NCI-H510A treated with DMSO at 0.1 percent for 48 hours (cell line): ENCODE measurements at regions not wholly inside any gene's neighbourhood (a gene's known extent, or its start where the extent isn't known, plus 50 kb on each side); places are given as distances from the start of the nearest gene placed in this dataset.
A peak's percentile ranks its signal among the peaks of the same experiment; 100 is the strongest.

Source experiments
- DNase-seq: peaks from one replicate; lab custom pipeline; 2025; lab: John Stamatoyannopoulos, UW

- DNase-seq: no peak
Observed at GRCh38 chr6:156513504-156513903, 263.7 kb upstream of the ARID1B start.

DNA sequence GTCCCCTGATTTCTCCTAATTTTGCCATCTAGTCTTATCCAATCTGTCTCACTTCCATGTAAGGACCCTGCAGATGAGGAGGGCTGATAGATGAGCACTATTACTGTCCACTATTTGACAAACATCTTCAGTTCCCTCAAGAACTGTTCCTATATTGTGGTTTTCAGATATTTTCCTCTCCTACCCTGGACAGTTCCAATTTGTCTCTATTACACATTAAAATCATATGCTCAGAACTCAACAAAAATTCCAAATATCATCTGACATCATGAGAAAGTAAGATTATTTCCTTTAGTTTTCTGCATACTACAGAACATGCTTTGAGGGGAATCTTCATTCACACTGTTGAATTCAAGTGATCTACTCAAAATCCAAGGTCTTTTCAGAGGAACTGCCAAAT is 265.6 kb upstream of the ARID1B start:
- DNase-seq: no peak

DNA sequence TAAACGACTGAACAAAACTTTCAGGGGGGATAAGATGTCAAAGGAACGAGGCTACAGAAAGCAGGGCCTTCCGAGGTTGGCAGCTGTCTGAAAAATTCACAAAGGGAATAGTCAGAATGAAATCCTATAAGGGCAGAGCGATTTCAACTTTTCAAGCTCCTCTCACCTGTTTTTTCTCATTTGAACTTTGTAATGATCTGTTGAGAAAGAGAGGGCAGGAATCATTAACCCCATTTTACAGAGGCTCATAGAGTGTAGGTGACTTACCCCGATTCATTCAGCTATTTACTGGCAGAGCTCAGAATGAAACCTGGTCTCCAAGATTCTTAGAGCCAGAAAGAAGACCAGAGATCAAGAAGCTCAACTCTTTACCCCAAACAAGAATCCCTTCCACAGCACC is 266.1 kb upstream of the ARID1B start:
- DNase-seq: no peak

GRCh38 chr6:156510242-156510641 is 266.9 kb upstream of the ARID1B start:
- DNase-seq: no peak

DNA sequence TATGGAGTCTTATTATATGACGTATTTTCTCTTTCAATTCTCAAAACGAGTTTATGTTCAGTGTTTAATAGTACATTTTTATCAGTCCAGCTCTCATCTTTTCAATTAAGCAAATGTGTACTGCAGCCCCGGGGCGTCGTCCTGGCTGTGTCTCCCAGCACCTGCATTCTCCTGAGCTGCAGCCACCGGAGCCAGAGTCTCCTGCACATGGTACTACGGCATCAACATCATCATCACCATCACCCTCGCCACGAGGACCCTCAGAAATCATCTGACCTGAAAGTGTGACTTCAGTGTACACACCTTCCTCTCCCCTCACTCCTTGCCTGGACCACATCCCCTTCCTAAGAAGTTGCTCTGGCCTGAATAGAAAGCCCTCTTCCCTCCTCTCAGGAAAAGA is 267.7 kb upstream of the ARID1B start:
- DNase-seq: no peak

DNA sequence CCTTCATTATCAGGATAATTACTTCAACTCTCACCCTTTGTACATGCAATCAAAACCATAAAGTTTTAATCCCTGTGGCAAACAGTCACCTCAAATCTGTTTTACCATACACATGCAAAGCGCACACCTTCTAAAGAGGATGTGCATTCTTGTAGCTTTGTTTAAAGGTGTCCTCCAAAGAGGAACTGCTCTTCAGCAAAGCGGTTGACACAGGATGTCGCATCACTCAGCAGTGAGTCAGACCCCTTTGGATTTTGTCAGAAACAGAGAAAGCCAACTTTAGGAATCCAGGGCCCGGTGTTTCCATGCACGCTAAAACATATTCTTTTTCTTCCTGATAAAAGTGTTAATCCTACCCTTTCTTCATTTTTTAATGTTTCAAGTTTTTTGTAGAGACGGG is 268.3 kb upstream of the ARID1B start:
- DNase-seq: no peak

GRCh38 chr6:156508126-156508525 is 269.1 kb upstream of the ARID1B start:
- no peak for DNase-seq

GRCh38 chr6:156507656-156508055 is 269.5 kb upstream of the ARID1B start:
- DNase-seq: no peak

GRCh38 chr6:156507106-156507505 is 270.1 kb upstream of the ARID1B start:
- DNase-seq: no peak

DNA sequence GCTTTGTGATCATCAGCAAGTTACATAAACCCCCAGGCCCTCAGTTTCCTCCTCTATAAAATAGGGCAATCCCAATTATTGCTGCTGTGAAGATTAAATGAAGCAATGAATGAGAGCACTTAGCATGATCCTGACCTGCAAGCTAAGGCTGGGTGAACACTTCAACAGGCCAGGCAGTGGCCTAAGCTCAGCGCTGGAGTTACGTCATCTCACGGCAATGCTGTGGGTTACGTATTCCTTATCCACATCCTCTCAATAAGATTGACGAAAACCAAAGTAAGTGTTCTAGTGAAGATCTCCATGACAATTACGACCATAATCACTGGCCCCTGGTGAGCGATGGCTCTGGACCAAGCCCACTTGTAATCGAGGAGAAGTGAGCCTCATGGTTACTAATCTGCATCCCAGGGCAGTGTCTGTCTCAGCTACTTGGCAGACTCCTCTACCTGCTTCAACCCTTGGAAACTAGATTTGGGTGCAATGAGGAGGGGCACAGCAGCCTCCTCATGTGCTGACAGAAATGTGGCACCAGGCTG is 274.1 kb upstream of the ARID1B start:
- no peak for DNase-seq

DNA sequence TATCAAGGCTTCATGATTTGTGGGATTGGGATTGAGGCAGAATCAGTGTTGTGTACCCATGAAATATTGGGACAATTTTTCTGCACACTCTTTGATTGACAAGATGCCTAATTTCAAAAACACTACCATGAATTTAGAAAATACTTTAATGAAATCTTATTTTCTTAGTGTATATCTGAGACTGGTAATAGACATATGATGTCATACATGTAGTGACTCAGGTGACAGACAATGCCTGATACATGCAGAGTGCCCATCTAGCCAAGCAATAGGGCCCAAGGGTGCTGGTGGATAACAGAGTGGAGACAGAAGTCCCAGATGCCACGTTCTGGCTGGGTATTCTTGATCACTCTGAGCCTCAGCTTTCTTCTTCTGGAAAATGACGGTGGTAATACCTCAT is 279.6 kb upstream of the ARID1B start:
- no peak for DNase-seq

GRCh38 chr6:156487877-156488276 is 289.3 kb upstream of the ARID1B start:
- no peak for DNase-seq

- no peak for DNase-seq
Observed at GRCh38 chr6:156485150-156485549, 292.0 kb upstream of the ARID1B start.

DNA sequence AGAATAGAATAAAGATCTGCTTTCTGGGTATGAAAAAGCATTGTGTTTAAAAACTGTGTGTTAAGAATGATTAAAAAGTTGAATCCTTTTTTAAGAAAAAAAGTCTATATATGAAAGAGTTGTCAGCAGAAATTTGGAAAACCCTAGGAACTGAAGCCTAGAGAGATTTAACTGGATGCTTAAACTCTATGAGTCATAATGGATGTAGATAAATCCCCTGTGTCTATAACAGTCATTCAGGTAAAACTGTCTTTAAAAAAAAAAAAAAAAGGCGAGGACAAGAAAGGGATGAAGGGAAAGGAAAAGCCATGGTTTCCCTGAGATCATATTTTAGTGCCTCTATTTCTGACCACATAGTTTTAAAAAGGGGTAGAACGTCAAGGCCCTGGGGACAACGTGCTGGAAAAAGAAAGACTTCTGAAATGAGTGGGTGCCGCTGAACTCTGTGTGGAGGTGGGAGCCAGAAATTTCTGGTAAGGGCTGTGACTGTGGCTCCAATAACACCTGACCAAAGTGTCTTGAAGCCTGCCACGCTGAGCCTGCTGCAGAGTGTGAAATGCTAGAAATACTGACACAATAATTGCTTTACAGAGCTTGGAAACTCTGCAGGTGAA is 302.6 kb upstream of the ARID1B start:
- DNase-seq: no peak

DNA sequence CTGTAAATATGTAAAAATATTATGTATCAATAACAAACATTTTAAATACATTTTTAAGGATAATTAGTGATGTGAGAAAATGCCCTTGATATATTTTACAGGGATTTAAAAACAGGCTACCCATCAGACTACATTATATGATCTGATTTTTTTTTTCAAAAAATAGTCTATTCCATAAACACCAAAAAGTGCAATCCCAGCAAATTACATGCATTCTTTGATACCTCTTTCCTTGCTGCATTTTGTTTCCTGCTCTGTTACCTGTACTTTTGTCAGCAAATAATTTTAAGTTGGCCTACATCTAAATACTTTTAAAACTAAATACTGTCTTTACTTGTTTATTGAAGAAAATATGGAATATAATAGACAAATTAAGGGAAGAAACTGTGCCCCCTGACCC is 306.2 kb upstream of the ARID1B start:
- DNase-seq: no peak

GRCh38 chr6:156464100-156464878 is 312.9 kb upstream of the ARID1B start:
- peak; percentile 50 for DNase-seq

GRCh38 chr6:156461647-156462046 is 315.5 kb upstream of the ARID1B start:
- no peak for DNase-seq

- no peak for DNase-seq
Observed at GRCh38 chr6:156457601-156458000, 319.6 kb upstream of the ARID1B start.

DNA sequence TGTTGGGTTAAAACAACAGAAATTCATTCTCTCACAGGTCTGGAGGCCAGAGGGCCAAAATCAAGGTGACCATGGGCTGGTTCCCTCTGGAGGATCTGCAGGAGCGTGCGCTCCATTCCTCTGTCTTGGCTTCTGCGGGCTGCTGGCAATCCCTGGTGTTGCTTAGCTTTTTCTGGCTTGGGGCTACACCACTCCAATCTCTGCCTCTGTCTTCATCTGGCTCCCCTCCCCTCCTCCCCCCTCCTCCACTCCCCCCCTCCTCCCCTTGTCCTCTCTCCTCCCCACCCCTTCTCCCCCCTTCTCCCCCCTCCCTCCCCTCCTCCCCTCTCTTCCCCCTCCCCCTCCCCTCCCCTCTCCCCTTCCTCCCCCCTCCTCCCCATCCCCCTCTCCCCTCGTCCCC is 321.3 kb upstream of the ARID1B start:
- no peak for DNase-seq

DNA sequence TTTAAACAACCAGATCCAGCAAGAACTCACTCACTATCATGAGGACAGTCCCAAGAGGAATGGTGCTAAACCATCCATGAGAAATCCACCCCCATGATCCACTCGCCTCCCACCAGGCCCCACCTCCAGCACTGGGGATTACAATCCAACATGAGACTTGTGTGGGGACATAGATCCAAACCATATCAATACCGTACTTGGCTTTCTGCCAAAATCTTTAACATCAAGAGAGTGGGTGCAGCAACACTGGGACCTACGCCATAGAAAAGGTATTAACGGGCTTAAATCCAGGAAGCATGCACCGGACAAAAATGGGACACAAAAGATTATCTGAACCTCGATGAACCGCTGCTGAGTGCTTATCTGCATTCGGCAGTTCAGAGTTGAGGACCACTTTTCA is 322.3 kb upstream of the ARID1B start:
- no peak for DNase-seq

GRCh38 chr6:156451726-156452125 is 325.5 kb upstream of the ARID1B start:
- DNase-seq: no peak

- DNase-seq: no peak
Observed at GRCh38 chr6:156451088-156451487, 326.1 kb upstream of the ARID1B start.

DNA sequence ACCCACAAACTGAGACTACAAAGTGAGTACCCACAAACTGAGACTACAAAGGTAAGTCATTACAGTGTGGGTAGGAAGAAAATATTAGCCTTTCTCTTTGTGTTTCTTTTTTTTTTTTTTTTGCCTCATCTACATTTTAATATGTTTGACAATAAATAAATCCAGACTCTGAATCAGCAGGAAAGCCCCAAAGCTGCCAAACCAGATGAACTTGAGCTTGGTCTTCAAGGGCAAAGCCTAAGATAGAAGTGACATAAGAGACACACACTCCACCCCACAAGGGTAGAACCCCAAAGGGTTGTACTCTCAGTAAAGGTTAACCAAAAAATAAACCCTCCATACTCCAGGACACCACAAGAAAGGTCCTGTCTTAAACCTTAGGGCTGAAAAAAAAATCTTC is 326.8 kb upstream of the ARID1B start:
- no peak for DNase-seq

DNA sequence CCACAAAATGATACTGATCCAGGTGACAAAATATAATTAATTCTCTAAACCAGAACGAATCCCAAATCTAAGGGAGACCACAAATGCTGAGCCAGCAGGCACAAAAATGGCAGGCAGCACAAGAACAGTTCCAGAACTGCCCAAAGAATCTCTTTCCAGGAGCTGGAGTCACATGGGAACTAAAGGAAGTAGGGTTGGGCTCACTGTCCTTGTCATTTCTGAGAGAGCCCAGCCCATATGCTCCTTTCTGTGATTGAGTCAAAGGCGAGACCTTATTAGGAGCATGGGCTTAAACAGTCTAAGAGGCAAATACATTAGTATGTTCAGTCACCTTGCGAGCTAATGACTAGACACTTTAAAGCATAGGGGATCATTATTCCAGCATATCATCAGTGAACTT is 327.6 kb upstream of the ARID1B start:
- DNase-seq: no peak
